ENCODE measurements at regions not wholly inside any gene's neighbourhood (a gene's known extent, or its start where the extent isn't known, plus 50 kb on each side); places are given as distances from the start of the nearest gene placed in this dataset.

- TF ChIP-seq FOXP2 (optimal IDR thresholded peaks at IDR 0.05; ENCODE audit: borderline replicate concordance, extremely low read depth, extremely low read length, insufficient read depth) = no peak
- no peak for TF ChIP-seq REST (IDR thresholded peaks at IDR 0.05; ENCODE audit: insufficient read depth in 1 of 2, low read depth in 2 of 2, low read length in 2 of 2)
- TF ChIP-seq TAF1 (IDR thresholded peaks at IDR 0.05; ENCODE audit: borderline replicate concordance, insufficient read depth, low read length) = no peak
- no peak for TF ChIP-seq POLR2AphosphoS5 (IDR thresholded peaks at IDR 0.05; ENCODE audit: low read depth, low read length)
- no peak for TF ChIP-seq SIN3A (IDR thresholded peaks at IDR 0.05; ENCODE audit: borderline replicate concordance, insufficient read depth, low read length)
Measured at GRCh38 chr17:51467336-51467735, 207.0 kb downstream of the UTP18 start.

- TF ChIP-seq REST (IDR thresholded peaks at IDR 0.05; ENCODE audit: insufficient read depth in 1 of 2, low read depth in 2 of 2, low read length in 2 of 2) = no peak
- TF ChIP-seq FOXP2 (optimal IDR thresholded peaks at IDR 0.05; ENCODE audit: borderline replicate concordance, extremely low read depth, extremely low read length, insufficient read depth) = no peak
Measured at GRCh38 chr17:51472670-51473205, 212.4 kb downstream of the UTP18 start.

GRCh38 chr17:51474764-51475163 lies 214.4 kb downstream of the UTP18 start:
- TF ChIP-seq POLR2AphosphoS5 (IDR thresholded peaks at IDR 0.05; ENCODE audit: low read depth, low read length) (no peak), REST (IDR thresholded peaks at IDR 0.05; ENCODE audit: insufficient read depth in 1 of 2, low read depth in 2 of 2, low read length in 2 of 2) (no peak), TAF1 (IDR thresholded peaks at IDR 0.05; ENCODE audit: borderline replicate concordance, insufficient read depth, low read length) (no peak), SIN3A (IDR thresholded peaks at IDR 0.05; ENCODE audit: borderline replicate concordance, insufficient read depth, low read length) (no peak), FOXP2 (optimal IDR thresholded peaks at IDR 0.05; ENCODE audit: borderline replicate concordance, extremely low read depth, extremely low read length, insufficient read depth) (no peak)

GRCh38 chr17:51475730-51476129 lies 215.4 kb downstream of the UTP18 start:
- no peak for TF ChIP-seq SIN3A (IDR thresholded peaks at IDR 0.05; ENCODE audit: borderline replicate concordance, insufficient read depth, low read length)
- no peak for TF ChIP-seq POLR2AphosphoS5 (IDR thresholded peaks at IDR 0.05; ENCODE audit: low read depth, low read length)
- no peak for TF ChIP-seq REST (IDR thresholded peaks at IDR 0.05; ENCODE audit: insufficient read depth in 1 of 2, low read depth in 2 of 2, low read length in 2 of 2)
- TF ChIP-seq TAF1 (IDR thresholded peaks at IDR 0.05; ENCODE audit: borderline replicate concordance, insufficient read depth, low read length) = no peak

- TF ChIP-seq REST (IDR thresholded peaks at IDR 0.05; ENCODE audit: insufficient read depth in 1 of 2, low read depth in 2 of 2, low read length in 2 of 2) = peak in 1 of 2 experiments; percentile 70; a peak in 2 of 4 replicates
- TF ChIP-seq SIN3A (IDR thresholded peaks at IDR 0.05; ENCODE audit: borderline replicate concordance, insufficient read depth, low read length) = no peak
Measured at GRCh38 chr17:51479303-51479702, 219.0 kb downstream of the UTP18 start.
